HG03571 (cell line): ENCODE measurements at regions not wholly inside any gene's neighbourhood (a gene's known extent, or its start where the extent isn't known, plus 50 kb on each side); places are given as distances from the start of the nearest gene placed in this dataset.

Experiments
- ATAC-seq: cut with Tn5 transposase; IDR thresholded peaks from one replicate; pipeline ENCODE4 v1.9.1; 2021; ENCODE audit not compliant: unreplicated experiment

- ATAC-seq, result no peak
These were observed 51.8 kb upstream of the CASZ1 start for GRCh38 chr1:10848109-10848684.

GRCh38 chr1:10850026-10850425, 53.6 kb upstream of the CASZ1 start:
- no peak for ATAC-seq

GRCh38 chr1:10851024-10852013, 54.9 kb upstream of the CASZ1 start:
- ATAC-seq, result no peak

- no peak for ATAC-seq
These were observed 55.6 kb upstream of the CASZ1 start for GRCh38 chr1:10852018-10852417.

GRCh38 chr1:10852486-10852885, 56.0 kb upstream of the CASZ1 start:
- no peak for ATAC-seq

- ATAC-seq, result no peak
These were observed 56.6 kb upstream of the CASZ1 start for GRCh38 chr1:10852998-10853520.

- ATAC-seq, result no peak
These were observed 57.3 kb upstream of the CASZ1 start for GRCh38 chr1:10853701-10854100.

- ATAC-seq, result no peak
These were observed 58.5 kb upstream of the CASZ1 start for GRCh38 chr1:10854856-10855459.

- ATAC-seq, result no peak
These were observed 59.8 kb upstream of the CASZ1 start for GRCh38 chr1:10856176-10856683.

- ATAC-seq, result no peak
These were observed 60.6 kb upstream of the CASZ1 start for GRCh38 chr1:10856863-10857598.

- no peak for ATAC-seq
These were observed 61.2 kb upstream of the CASZ1 start for GRCh38 chr1:10857687-10858086.

GRCh38 chr1:10860218-10860617, 63.8 kb upstream of the CASZ1 start:
- ATAC-seq, result no peak

- ATAC-seq, result no peak
These were observed 64.2 kb upstream of the CASZ1 start for GRCh38 chr1:10860682-10861081.

GRCh38 chr1:10861822-10862221, 65.4 kb upstream of the CASZ1 start:
- ATAC-seq, result no peak

GRCh38 chr1:10862743-10863335, 66.4 kb upstream of the CASZ1 start:
- no peak for ATAC-seq

GRCh38 chr1:10863886-10864285, 67.4 kb upstream of the CASZ1 start:
- ATAC-seq, result no peak

GRCh38 chr1:10864776-10865175, 68.3 kb upstream of the CASZ1 start:
- no peak for ATAC-seq

- no peak for ATAC-seq
These were observed 69.3 kb upstream of the CASZ1 start for GRCh38 chr1:10865518-10866320.

- no peak for ATAC-seq
These were observed 70.1 kb upstream of the CASZ1 start for GRCh38 chr1:10866321-10867093.
